Neural cell (in vitro differentiated cells): ENCODE measurements at regions not wholly inside any gene's neighbourhood (a gene's known extent, or its start where the extent isn't known, plus 50 kb on each side); places are given as distances from the start of the nearest gene placed in this dataset.

Experiments
- CTCF ChIP-seq: fragments of 450-650 bp; IDR thresholded peaks from 2 replicates; pipeline ENCODE4 v1.5.1; 2014; ENCODE audit warnings: antibody characterized with exemption, mild to moderate bottlenecking, moderate library complexity; ENCODE audit not compliant: poor library complexity, severe bottlenecking
- EZH2 ChIP-seq: fragments of 200-600, 300-800 bp; shearing (Covaris generic), sonication (generic); IDR thresholded peaks from 2 replicates; pipeline ENCODE4 v1.6.1; 2014; ENCODE audit warnings: antibody characterized with exemption, low read length, borderline replicate concordance, mild to moderate bottlenecking; ENCODE audit not compliant: insufficient read depth, poor library complexity, severe bottlenecking
- MXI1 ChIP-seq: fragments of 450-650 bp; conservative IDR thresholded peaks from 2 replicates; pipeline ENCODE4 v1.6.1; 2014; ENCODE audit warnings: antibody characterized with exemption, mild to moderate bottlenecking; ENCODE audit not compliant: poor library complexity, severe bottlenecking
- POLR2AphosphoS5 ChIP-seq: IDR thresholded peaks from 2 replicates; pipeline ENCODE4 v1.6.1; 2012
- SMC3 ChIP-seq: fragments of 450-650 bp; conservative IDR thresholded peaks from 2 replicates; pipeline ENCODE4 v1.6.1; 2014; ENCODE audit warnings: antibody characterized with exemption, mild to moderate bottlenecking, moderate library complexity; ENCODE audit not compliant: poor library complexity

GRCh38 chr7:130909161-130909836 is 175.3 kb upstream of the KLF14 start:
- TF ChIP-seq CTCF, result no peak
- no peak for TF ChIP-seq SMC3
- TF ChIP-seq POLR2AphosphoS5, result no peak
- no peak for TF ChIP-seq EZH2
- TF ChIP-seq MXI1, result no peak
